SU-DHL-6 (cell line): ENCODE measurements at regions not wholly inside any gene's neighbourhood (a gene's known extent, or its start where the extent isn't known, plus 50 kb on each side); places are given as distances from the start of the nearest gene placed in this dataset.

ENCODE experiments used
- H2AFZ ChIP-seq: fragments of 200-600 bp; sonication (generic); 2 replicates; pipeline ENCODE4 v1.6.1; 2014; ENCODE audit warnings: low read depth, mild to moderate bottlenecking, moderate library complexity, mixed read lengths, antibody characterized with exemption, low read length; ENCODE audit not compliant: severe bottlenecking
- H3F3A ChIP-seq: fragments of 200-600 bp; shearing (Covaris generic); 2 replicates; pipeline ENCODE4 v1.6.0; 2016; ENCODE audit warnings: antibody characterized with exemption, mild to moderate bottlenecking; ENCODE audit not compliant: insufficient read depth
- H3K27ac ChIP-seq: fragments of 200-600 bp; sonication (generic); 2 replicates; pipeline ENCODE4 v1.5.1; 2016; ENCODE audit warnings: low read depth, mild to moderate bottlenecking, low read length, moderate library complexity, mixed read lengths
- H3K27me3 ChIP-seq: fragments of 200-600 bp; sonication (generic), shearing (Covaris generic); 2 replicates; pipeline ENCODE4 v1.6.0; 2014; ENCODE audit warnings: mild to moderate bottlenecking, low read length
- H3K36me3 ChIP-seq: fragments of 200-600 bp; sonication (generic); 2 replicates; pipeline ENCODE4 v1.6.1; 2014; ENCODE audit warnings: mild to moderate bottlenecking, low read length, mixed read lengths
- H3K4me2 ChIP-seq: fragments of 300-600, 200-600 bp; shearing (Covaris generic), sonication (generic); 2 replicates; pipeline ENCODE4 v1.6.0; 2014; ENCODE audit warnings: low read length, low read depth, mild to moderate bottlenecking; ENCODE audit not compliant: poor library complexity, severe bottlenecking
- H3K4me3 ChIP-seq: fragments of 200-600 bp; sonication (generic); 2 replicates; pipeline ENCODE4 v1.5.1; 2014; ENCODE audit warnings: antibody characterized with exemption, low read length, mild to moderate bottlenecking, mixed read lengths; ENCODE audit not compliant: insufficient read depth, poor library complexity, severe bottlenecking
- H3K79me2 ChIP-seq: fragments of 200-600 bp; sonication (generic); 2 replicates; pipeline ENCODE4 v1.6.1; 2014; ENCODE audit warnings: mild to moderate bottlenecking, low read length, moderate library complexity; ENCODE audit not compliant: insufficient read depth
- H3K9ac ChIP-seq: fragments of 200-600 bp; sonication (generic); 2 replicates; pipeline ENCODE4 v1.7.0; 2014; ENCODE audit warnings: mild to moderate bottlenecking, low read length
- H3K9me2 ChIP-seq: fragments of 200-600 bp; sonication (generic); replicated peaks from 2 replicates; pipeline ENCODE4 v1.6.1; 2014; ENCODE audit warnings: low read length; ENCODE audit not compliant: insufficient read depth
- H3K9me3 ChIP-seq: fragments of 200-600 bp; sonication (generic); 2 replicates; pipeline ENCODE4 v1.6.1; 2014; ENCODE audit warnings: low read length, mixed read lengths; ENCODE audit not compliant: insufficient read depth
- H4K20me1 ChIP-seq: fragments of 200-600 bp; sonication (generic); 2 replicates; pipeline ENCODE4 v1.6.1; 2014; ENCODE audit warnings: low read depth, mild to moderate bottlenecking, antibody characterized with exemption, low read length, moderate library complexity, mixed read lengths
- EZH2phosphoT487 ChIP-seq: fragments of 200-600 bp; sonication (generic), shearing (Covaris generic); conservative IDR thresholded peaks from 2 replicates; pipeline ENCODE4 v1.6.1; 2018; ENCODE audit warnings: mild to moderate bottlenecking, antibody characterized with exemption, low read length, moderate library complexity, mixed read lengths
- TF ChIP-seq, protein P1 (sequence below): fragments of 200-600 bp; sonication (generic); IDR thresholded peaks from one replicate; pipeline ENCODE4 v1.5.1; 2017; ENCODE audit warnings: antibody characterized with exemption, mild to moderate bottlenecking, low read length, moderate library complexity; ENCODE audit not compliant: insufficient read depth, poor library complexity, severe bottlenecking

DNA sequence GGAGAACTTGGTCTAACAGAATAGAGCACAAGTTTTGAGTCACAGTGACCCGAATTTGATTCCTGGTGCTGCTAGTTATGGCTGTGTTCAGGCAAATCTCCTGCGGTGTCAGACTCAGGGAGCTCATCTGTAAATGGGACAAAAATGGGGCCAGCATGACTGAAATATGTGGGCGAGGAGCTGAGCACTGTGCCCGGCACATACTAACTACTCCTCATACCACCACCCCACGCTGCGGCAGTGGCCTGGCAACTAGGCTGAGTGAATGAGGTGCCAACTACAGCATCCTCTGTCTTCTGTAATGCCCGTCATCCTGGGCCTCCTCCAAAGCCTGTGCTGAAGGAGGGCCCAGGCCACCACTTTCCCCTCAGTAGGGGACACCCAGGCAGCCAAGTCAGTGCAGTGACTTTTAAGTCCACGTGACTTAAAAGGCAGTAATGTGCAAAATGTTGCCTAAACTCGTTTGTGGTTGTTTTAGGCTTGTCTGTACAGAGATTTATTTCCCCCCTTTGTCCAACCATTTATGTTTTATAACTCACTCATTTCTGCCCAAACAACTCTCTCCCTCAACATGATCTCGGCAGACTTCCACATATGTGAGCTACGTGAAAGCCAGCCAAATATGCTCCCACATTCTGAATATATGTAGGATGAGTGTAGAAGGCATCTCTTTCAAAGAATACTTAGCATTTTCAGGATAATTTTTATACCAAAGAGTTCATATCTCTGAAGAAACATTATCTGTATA, 773.7 kb downstream of the TSN start:
- Histone ChIP-seq H3F3A (no peaks in the 10 kb centered on the region), H3K27ac (no peak overlapping the region), H3K27me3 (no peaks in the 10 kb centered on the region; the same call in 1 of the 2 replicates), H2AFZ (no peak overlapping the region), H3K4me3 (no peak overlapping the region), H3K9me3 (no peaks in the 10 kb centered on the region), H3K4me2 (no peak overlapping the region), H3K9me2 (no peaks in the 10 kb centered on the region), H3K36me3 (no peaks in the 10 kb centered on the region), H3K79me2 (no peaks in the 10 kb centered on the region), H4K20me1 (no peaks in the 10 kb centered on the region), H3K9ac (no peak overlapping the region)
- no peak for TF ChIP-seq EZH2phosphoT487
- TF ChIP-seq, protein P1, sequence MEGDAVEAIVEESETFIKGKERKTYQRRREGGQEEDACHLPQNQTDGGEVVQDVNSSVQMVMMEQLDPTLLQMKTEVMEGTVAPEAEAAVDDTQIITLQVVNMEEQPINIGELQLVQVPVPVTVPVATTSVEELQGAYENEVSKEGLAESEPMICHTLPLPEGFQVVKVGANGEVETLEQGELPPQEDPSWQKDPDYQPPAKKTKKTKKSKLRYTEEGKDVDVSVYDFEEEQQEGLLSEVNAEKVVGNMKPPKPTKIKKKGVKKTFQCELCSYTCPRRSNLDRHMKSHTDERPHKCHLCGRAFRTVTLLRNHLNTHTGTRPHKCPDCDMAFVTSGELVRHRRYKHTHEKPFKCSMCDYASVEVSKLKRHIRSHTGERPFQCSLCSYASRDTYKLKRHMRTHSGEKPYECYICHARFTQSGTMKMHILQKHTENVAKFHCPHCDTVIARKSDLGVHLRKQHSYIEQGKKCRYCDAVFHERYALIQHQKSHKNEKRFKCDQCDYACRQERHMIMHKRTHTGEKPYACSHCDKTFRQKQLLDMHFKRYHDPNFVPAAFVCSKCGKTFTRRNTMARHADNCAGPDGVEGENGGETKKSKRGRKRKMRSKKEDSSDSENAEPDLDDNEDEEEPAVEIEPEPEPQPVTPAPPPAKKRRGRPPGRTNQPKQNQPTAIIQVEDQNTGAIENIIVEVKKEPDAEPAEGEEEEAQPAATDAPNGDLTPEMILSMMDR, result no peak

DNA sequence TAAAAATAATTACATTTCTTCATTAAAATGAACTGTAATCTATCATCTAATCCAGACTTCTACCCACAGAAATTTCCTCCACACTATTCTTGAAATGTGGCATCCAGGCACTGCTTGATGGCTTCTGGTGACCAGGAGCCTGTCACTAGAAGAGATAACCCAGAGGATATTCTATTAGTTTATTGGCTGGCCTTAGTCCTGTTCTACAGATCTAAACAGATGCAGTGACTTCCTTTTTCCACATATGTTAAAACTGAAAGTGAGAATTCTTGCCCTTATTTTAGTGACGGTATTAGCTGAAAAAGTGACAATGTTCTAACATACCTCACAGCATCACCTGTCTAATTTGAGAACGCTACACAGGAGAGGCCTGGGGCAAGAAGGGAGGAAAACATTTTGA, 775.4 kb downstream of the TSN start:
- TF ChIP-seq EZH2phosphoT487, result no peak
- TF ChIP-seq, protein P1, result no peak
- H3K27ac ChIP-seq, result no peak overlapping the region
- H3K9ac ChIP-seq, result no peak overlapping the region
- H4K20me1 ChIP-seq, result no peaks in the 10 kb centered on the region
- H3K9me3 ChIP-seq, result no peaks in the 10 kb centered on the region
- no peak overlapping the region for H3K4me3 ChIP-seq
- H2AFZ ChIP-seq, result no peak overlapping the region
- no peaks in the 10 kb centered on the region; the same call in 1 of the 2 replicates for H3K27me3 ChIP-seq
- no peaks in the 10 kb centered on the region for H3K79me2 ChIP-seq
- H3K4me2 ChIP-seq, result no peak overlapping the region
- no peaks in the 10 kb centered on the region for H3F3A ChIP-seq
- no peaks in the 10 kb centered on the region for H3K9me2 ChIP-seq
- H3K36me3 ChIP-seq, result no peaks in the 10 kb centered on the region

DNA sequence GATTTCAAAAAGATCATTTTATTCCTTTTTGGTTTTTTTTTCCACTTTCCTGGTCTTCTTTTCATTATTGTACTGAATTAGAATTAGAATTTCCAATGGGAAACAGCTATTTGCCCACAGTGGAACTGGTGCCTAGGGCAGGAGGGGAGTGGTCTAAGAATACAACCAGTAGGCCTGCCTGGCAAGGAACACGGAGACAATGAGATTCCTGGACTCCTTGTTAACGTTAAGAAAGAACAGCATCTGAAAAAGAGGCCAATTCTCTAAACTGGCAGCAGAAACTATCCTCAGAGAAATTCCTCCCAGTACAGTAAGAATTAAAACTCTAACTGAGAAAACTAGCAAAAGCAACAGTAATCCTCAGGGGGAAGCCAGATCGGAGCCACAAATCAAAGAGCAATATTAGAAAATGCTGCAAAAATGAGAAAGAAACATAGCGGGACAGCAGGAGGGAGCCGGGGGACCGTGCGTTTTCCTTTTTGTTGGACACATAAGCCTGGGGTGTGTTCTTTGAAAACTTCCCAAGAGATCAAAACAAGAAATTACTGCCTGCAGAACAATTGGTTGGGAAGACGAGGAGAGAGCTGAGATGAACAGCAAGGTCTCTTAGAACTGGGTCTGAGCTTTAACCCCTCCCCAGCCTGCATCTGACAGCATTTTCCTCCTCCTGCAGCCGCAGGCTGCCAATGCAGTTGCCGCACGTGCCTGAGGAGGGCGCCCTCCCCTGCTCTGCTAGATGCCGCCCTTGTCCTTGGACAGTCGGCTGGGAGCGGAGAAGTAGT, 776.0 kb downstream of the TSN start:
- Histone ChIP-seq H3K9me2 (no peaks in the 10 kb centered on the region), H3K27me3 (no peaks in the 10 kb centered on the region), H3K79me2 (no peaks in the 10 kb centered on the region), H3K36me3 (no peaks in the 10 kb centered on the region), H4K20me1 (no peaks in the 10 kb centered on the region), H3K4me2 (no peak overlapping the region), H3F3A (no peaks in the 10 kb centered on the region), H2AFZ (no peak overlapping the region), H3K9me3 (no peaks in the 10 kb centered on the region), H3K4me3 (no peak overlapping the region), H3K9ac (no peak overlapping the region), H3K27ac (no peak overlapping the region)
- TF ChIP-seq, protein P1, result no peak
- TF ChIP-seq EZH2phosphoT487, result no peak
